ENCODE measurements at regions not wholly inside any gene's neighbourhood (a gene's known extent, or its start where the extent isn't known, plus 50 kb on each side); places are given as distances from the start of the nearest gene placed in this dataset.

DNA sequence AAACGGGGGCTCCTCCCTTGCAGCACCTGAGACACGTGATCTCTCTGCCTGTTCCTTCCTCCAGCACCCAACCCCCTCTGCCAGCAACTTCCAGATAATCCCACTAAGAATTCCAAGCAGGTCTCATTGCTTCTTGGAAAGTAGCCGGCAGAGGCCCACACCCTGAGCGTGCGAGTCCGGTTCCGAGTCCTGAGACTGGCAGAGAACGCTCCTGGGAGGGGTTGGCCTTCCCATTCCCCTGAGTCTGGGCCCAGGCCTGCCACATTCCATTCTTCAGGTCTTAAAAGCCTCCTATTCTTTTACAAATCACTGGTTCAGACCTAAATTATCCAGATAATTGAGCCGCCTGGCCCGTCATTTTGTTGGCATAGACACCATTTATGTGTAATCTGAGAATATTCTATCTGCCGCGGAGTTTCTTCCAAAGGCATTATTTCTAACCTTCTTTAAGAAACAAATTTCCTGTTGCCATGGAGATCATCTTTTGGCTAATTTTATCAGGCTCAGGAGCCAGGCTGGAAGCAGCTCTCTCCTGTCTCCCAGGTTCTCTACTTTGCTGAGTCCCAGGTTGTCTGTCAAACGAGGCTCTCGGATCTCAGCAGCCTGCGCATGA, 165.4 kb downstream of the MYCN start:
- intact Hi-C loops (cut with DNase I) = no loop called here
- H3K36me3 ChIP-seq = no peaks in the 10 kb centered on the region
- H3K4me3 ChIP-seq = no peak overlapping the region
- no peak overlapping the region for H3K27ac ChIP-seq
- H3K4me1 ChIP-seq = no peaks in the 10 kb centered on the region
- no peak for TF ChIP-seq POLR2A (IDR thresholded peaks at IDR 0.05)
- no peaks in the 10 kb centered on the region for H3K9me3 ChIP-seq
- DNase-seq = no peak
- H3K27me3 ChIP-seq = peaks cover 0 to 21% (median 11%) of the 10 kb centered on the region in 3 donors
- WGBS, 2 donors = 86 to 94% methylated on average over 15 of the region's 15 CpGs

DNA sequence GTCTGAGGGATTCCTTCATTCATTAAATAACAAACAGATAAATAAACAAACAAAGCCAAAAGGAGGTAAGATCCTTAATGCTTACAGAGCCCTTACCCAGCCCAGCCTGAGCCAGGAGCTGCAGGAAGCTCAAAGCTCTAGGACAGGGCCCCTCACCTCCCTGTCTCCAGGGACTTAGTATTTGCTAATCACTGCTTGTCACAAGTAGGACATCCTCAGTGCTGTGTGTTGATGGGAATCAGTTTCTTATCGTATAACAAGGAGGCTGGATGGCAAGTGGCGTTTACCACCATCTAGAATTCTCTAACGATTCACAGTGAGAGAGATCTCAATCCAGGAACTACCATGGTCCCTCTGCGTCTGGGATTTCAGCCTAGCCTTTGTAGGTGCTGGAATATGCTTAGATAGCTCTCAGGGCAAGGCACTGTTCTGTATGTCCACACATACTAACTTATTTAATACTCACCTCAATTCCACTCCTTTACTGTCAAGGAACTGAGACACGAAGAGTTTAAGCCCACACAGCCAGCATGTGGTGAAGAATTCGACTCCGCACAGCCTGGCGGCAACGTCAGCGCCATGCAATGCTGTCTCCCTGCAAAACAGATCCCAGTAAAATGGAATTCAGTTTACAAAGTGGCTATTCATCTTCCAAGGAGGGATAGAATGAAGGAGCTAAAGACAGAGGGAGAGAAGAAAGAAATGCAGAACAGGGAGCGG, 164.8 kb downstream of the MYCN start:
- WGBS, 2 donors = 85 to 91% methylated on average over 11 of the region's 11 CpGs
- Histone ChIP-seq H3K4me3 (no peak overlapping the region), H3K27me3 (peaks cover 0 to 21% (median 11%) of the 10 kb centered on the region in 3 donors), H3K9me3 (no peaks in the 10 kb centered on the region), H3K36me3 (no peaks in the 10 kb centered on the region), H3K4me1 (no peaks in the 10 kb centered on the region), H3K27ac (no peak overlapping the region)
- intact Hi-C loops (cut with DNase I) = no loop called here
- TF ChIP-seq, protein P1, sequence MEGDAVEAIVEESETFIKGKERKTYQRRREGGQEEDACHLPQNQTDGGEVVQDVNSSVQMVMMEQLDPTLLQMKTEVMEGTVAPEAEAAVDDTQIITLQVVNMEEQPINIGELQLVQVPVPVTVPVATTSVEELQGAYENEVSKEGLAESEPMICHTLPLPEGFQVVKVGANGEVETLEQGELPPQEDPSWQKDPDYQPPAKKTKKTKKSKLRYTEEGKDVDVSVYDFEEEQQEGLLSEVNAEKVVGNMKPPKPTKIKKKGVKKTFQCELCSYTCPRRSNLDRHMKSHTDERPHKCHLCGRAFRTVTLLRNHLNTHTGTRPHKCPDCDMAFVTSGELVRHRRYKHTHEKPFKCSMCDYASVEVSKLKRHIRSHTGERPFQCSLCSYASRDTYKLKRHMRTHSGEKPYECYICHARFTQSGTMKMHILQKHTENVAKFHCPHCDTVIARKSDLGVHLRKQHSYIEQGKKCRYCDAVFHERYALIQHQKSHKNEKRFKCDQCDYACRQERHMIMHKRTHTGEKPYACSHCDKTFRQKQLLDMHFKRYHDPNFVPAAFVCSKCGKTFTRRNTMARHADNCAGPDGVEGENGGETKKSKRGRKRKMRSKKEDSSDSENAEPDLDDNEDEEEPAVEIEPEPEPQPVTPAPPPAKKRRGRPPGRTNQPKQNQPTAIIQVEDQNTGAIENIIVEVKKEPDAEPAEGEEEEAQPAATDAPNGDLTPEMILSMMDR (IDR thresholded peaks at IDR 0.05) = no peak
- TF ChIP-seq EP300 (IDR thresholded peaks at IDR 0.05) (no peak), POLR2AphosphoS5 (IDR thresholded peaks at IDR 0.05) (no peak)
- DNase-seq = no peak

DNA sequence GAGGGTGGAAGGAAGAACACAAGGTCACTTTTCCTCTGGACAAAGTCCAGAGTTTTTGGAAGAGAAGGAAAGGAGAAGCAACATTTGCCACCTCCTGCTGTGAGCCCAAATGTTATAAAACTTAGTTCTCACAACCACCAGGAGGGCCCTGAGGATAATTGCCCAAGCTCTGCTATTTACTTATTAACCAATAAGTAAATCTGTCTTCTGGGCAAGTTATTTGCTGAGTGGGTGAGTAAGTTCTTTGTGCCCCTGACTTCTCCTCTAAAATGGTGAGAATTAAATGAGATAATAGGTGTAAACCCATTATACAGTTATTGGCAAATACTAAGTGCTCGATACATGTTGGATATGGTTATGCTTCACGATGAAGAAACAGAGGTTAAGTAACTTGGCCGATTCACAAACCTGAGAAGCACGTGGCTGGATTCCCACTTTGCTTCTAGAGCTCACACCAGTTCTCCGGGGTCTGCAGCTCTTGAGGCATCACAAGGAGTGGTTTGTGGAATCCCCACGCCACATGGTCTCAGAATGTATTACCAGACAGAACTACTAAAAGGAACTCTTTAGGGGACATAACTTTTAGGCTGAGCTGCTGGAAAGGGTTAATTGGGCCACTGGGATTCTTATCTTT, 164.1 kb downstream of the MYCN start:
- TF ChIP-seq POLR2AphosphoS5 (IDR thresholded peaks at IDR 0.05) (no peak), EP300 (IDR thresholded peaks at IDR 0.05) (no peak), POLR2A (IDR thresholded peaks at IDR 0.05) (no peak)
- TF ChIP-seq, protein P1 (IDR thresholded peaks at IDR 0.05) = no peak
- no peaks in the 10 kb centered on the region for H3K36me3 ChIP-seq
- WGBS, 2 donors = 55 to 81% methylated on average over 6 of the region's 6 CpGs
- H3K4me3 ChIP-seq = no peak overlapping the region
- no peaks in the 10 kb centered on the region for H3K4me1 ChIP-seq
- no peaks in the 10 kb centered on the region for H3K9me3 ChIP-seq
- DNase-seq = no peak
- H3K27me3 ChIP-seq = peaks cover 0 to 21% (median 11%) of the 10 kb centered on the region in 3 donors
- no peak overlapping the region for H3K27ac ChIP-seq
- intact Hi-C loops (cut with DNase I) = no loop called here

DNA sequence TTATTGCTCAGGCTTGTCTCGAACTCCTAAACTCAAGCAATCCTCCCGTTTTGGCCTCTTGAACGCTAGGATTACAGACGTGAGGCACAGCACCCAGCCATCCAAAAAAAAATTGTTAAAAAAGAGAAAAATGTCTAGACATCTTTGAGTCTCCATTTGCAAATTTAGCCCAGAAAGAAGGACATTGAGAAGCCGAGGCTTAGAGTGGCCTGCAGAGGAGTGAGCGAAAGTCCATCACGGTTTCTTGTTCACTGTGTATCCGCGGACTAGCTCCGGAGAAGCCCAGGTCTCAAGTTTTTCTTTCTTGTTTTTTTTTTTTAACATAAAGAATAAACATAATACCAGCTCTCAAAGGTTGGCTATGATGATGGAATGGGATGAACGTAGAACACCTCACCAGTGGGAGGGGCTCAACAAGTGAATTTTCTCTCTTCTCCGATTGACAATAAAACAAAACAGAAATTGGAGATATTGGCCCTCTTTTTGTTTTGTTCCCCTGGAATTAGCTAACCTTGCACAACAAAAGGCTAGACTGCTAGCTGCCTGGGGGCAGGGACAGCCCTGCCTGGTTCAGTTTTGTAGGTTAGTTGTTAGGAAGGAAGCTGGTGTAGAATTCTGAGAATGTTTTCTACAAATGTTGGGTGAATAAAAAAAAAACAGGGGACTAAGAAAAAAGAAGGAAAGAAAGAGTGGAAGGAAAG, 163.4 kb downstream of the MYCN start:
- no peak overlapping the region for H3K27ac ChIP-seq
- TF ChIP-seq POLR2A (IDR thresholded peaks at IDR 0.05) = no peak
- no peaks in the 10 kb centered on the region for H3K9me3 ChIP-seq
- intact Hi-C loops (cut with DNase I) = no loop called here
- no peaks in the 10 kb centered on the region for H3K36me3 ChIP-seq
- no peaks in the 10 kb centered on the region for H3K4me1 ChIP-seq
- no peak for DNase-seq
- peaks cover 0 to 21% (median 11%) of the 10 kb centered on the region in 3 donors for H3K27me3 ChIP-seq
- H3K4me3 ChIP-seq = no peak overlapping the region
- WGBS, 2 donors = 54 to 80% methylated on average over 12 of the region's 12 CpGs

DNA sequence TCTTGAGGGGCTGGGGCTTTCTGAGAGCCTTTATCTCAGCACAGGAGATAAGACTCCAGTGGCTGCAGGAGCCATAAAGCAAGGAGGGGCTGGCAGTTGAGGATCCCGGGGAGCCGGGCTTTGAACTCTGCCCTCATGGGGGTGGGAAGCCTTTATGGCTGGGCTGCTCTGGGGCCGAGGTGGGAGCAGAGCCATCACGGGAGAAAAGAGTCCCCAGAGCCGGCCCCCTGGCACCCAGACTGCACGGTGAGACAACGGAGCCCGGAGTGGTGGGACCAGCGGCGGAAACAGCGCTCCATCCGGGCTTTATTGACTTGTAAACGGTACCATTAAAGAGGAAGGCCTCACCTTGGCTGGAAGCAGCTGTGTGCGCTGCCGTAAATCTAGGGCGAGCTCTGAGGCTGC, 162.6 kb downstream of the MYCN start:
- Histone ChIP-seq H3K4me3 (no peak overlapping the region), H3K27me3 (peaks cover 0 to 21% (median 11%) of the 10 kb centered on the region in 3 donors), H3K27ac (no peak overlapping the region), H3K36me3 (no peaks in the 10 kb centered on the region), H3K4me1 (no peaks in the 10 kb centered on the region), H3K9me3 (no peaks in the 10 kb centered on the region)
- WGBS, 2 donors = 12 to 57% methylated on average over 16 of the region's 16 CpGs
- intact Hi-C loops (cut with DNase I) = no loop called here
- TF ChIP-seq POLR2AphosphoS5 (IDR thresholded peaks at IDR 0.05) (no peak), EP300 (IDR thresholded peaks at IDR 0.05) (no peak)
- DNase-seq = no peak

Measured in sigmoid colon (tissue), 6 donors.